Kidney epithelial cell (primary cell): ENCODE measurements at regions not wholly inside any gene's neighbourhood (a gene's known extent, or its start where the extent isn't known, plus 50 kb on each side); places are given as distances from the start of the nearest gene placed in this dataset.

Source experiments
- DNase-seq: peaks from one replicate; pipeline ENCODE4 v3.0.0-alpha.2; 2010; ENCODE audit warnings: low read depth
- H3K27me3 ChIP-seq: 2 replicates; pipeline ENCODE4 v1.6.0; 2011; ENCODE audit warnings: low read length; ENCODE audit not compliant: control insufficient read depth, insufficient read depth
- H3K36me3 ChIP-seq: 2 replicates; pipeline ENCODE4 v1.5.1; 2011; ENCODE audit warnings: low read length; ENCODE audit not compliant: control insufficient read depth, insufficient read depth
- H3K4me3 ChIP-seq: 2 replicates; pipeline ENCODE4 v1.5.1; 2011; ENCODE audit warnings: low read depth, mild to moderate bottlenecking, control low read depth, low read length
- CTCF ChIP-seq: IDR thresholded peaks from 2 replicates; pipeline ENCODE4 v1.5.1; 2011; ENCODE audit warnings: mild to moderate bottlenecking, moderate library complexity, low read length, control low read depth, inconsistent platforms; ENCODE audit not compliant: insufficient read depth, poor library complexity, severe bottlenecking

GRCh38 chr3:135834465-135834864, 131.1 kb upstream of the PPP2R3A start:
- Histone ChIP-seq H3K4me3 (no peak overlapping the region), H3K27me3 (no peaks in the 10 kb centered on the region), H3K36me3 (no peaks in the 10 kb centered on the region)
- DNase-seq = no peak
- no peak for TF ChIP-seq CTCF

- H3K36me3 ChIP-seq = no peaks in the 10 kb centered on the region
- DNase-seq = no peak
- no peaks in the 10 kb centered on the region for H3K27me3 ChIP-seq
- no peak for TF ChIP-seq CTCF
- H3K4me3 ChIP-seq = no peak overlapping the region
These were observed 127.4 kb upstream of the PPP2R3A start for GRCh38 chr3:135837977-135838631.

- DNase-seq = no peak
- Histone ChIP-seq H3K4me3 (no peak overlapping the region), H3K36me3 (no peaks in the 10 kb centered on the region), H3K27me3 (no peaks in the 10 kb centered on the region)
- TF ChIP-seq CTCF = no peak
These were observed 125.1 kb upstream of the PPP2R3A start for GRCh38 chr3:135840436-135840835.

GRCh38 chr3:135844386-135844785, 121.1 kb upstream of the PPP2R3A start:
- H3K4me3 ChIP-seq = no peak overlapping the region
- H3K36me3 ChIP-seq = no peaks in the 10 kb centered on the region
- TF ChIP-seq CTCF = no peak

GRCh38 chr3:135848051-135848450, 117.5 kb upstream of the PPP2R3A start:
- DNase-seq = no peak
- Histone ChIP-seq H3K27me3 (no peaks in the 10 kb centered on the region), H3K36me3 (no peaks in the 10 kb centered on the region), H3K4me3 (no peak overlapping the region)
- no peak for TF ChIP-seq CTCF

More at GRCh38 chr3:135844386-135844785, 121.1 kb upstream of the PPP2R3A start:
- no peak for DNase-seq
- H3K27me3 ChIP-seq = no peaks in the 10 kb centered on the region

- no peaks in the 10 kb centered on the region for H3K36me3 ChIP-seq
- no peak for DNase-seq
These were observed 115.7 kb upstream of the PPP2R3A start for GRCh38 chr3:135849827-135850226.

More at GRCh38 chr3:135849827-135850226, 115.7 kb upstream of the PPP2R3A start:
- no peak for TF ChIP-seq CTCF
- Histone ChIP-seq H3K27me3 (no peaks in the 10 kb centered on the region), H3K4me3 (no peak overlapping the region)
